OCI-LY1 (cell line): ENCODE measurements at regions not wholly inside any gene's neighbourhood (a gene's known extent, or its start where the extent isn't known, plus 50 kb on each side); places are given as distances from the start of the nearest gene placed in this dataset.

ENCODE experiments used
- H2AFZ ChIP-seq: fragments of 200-600 bp; sonication (generic), shearing (Covaris generic); 2 replicates; pipeline ENCODE4 v1.6.0; 2014; ENCODE audit warnings: antibody characterized with exemption, mild to moderate bottlenecking, low read length
- H3F3A ChIP-seq: fragments of 200-600 bp; sonication (generic), shearing (Covaris generic); 2 replicates; pipeline ENCODE4 v1.6.0; 2014; ENCODE audit warnings: mild to moderate bottlenecking, antibody characterized with exemption, low read length, moderate library complexity; ENCODE audit not compliant: insufficient read depth
- H3K27ac ChIP-seq: fragments of 200-600 bp; sonication (generic); 2 replicates; pipeline ENCODE4 v1.5.1; 2014; ENCODE audit warnings: low read length, mixed run types, mild to moderate bottlenecking, low read depth; ENCODE audit not compliant: poor library complexity, severe bottlenecking
- H3K27me3 ChIP-seq: fragments of 200-600 bp; sonication (generic); 2 replicates; pipeline ENCODE4 v1.6.0; 2014; ENCODE audit warnings: antibody characterized with exemption, mild to moderate bottlenecking, low read length, moderate library complexity; ENCODE audit not compliant: insufficient read depth
- H3K36me3 ChIP-seq: fragments of 200-600 bp; sonication (generic); 2 replicates; pipeline ENCODE4 v1.6.1; 2014; ENCODE audit warnings: mild to moderate bottlenecking, antibody characterized with exemption, low read length, moderate library complexity, mixed read lengths; ENCODE audit not compliant: insufficient read depth
- H3K4me1 ChIP-seq: fragments of 200-600 bp; sonication (generic); 2 replicates; pipeline ENCODE4 v1.5.1; 2014; ENCODE audit warnings: mild to moderate bottlenecking, low read length, moderate library complexity; ENCODE audit not compliant: insufficient read depth, severe bottlenecking
- H3K4me2 ChIP-seq: fragments of 200-600 bp; sonication (generic), shearing (Covaris generic); 2 replicates; pipeline ENCODE4 v1.6.1; 2014; ENCODE audit warnings: low read length
- H3K4me3 ChIP-seq: fragments of 200-600 bp; sonication (generic); 2 replicates; pipeline ENCODE4 v1.5.1; 2014; ENCODE audit warnings: low read length, low read depth, mild to moderate bottlenecking, mixed read lengths; ENCODE audit not compliant: poor library complexity, severe bottlenecking
- H3K79me2 ChIP-seq: fragments of 200-600 bp; shearing (Covaris generic); 2 replicates; pipeline ENCODE4 v1.6.1; 2016; ENCODE audit warnings: mixed run types, low read length, mixed read lengths; ENCODE audit not compliant: insufficient read depth
- H3K9ac ChIP-seq: fragments of 200-600 bp; sonication (generic), shearing (Covaris generic); 2 replicates; pipeline ENCODE4 v1.6.1; 2014; ENCODE audit warnings: mild to moderate bottlenecking, low read length, mixed read lengths
- H3K9me2 ChIP-seq: fragments of 200-600 bp; sonication (generic), shearing (Covaris generic); 2 replicates; pipeline ENCODE4 v1.6.1; 2014; ENCODE audit warnings: low read depth, mild to moderate bottlenecking, low read length, mixed read lengths
- H3K9me3 ChIP-seq: fragments of 200-600 bp; shearing (Covaris generic); 2 replicates; pipeline ENCODE4 v1.6.1; 2014; ENCODE audit warnings: low read length, mixed read lengths
- H4K20me1 ChIP-seq: fragments of 200-600 bp; sonication (generic), shearing (Covaris generic); 2 replicates; pipeline ENCODE4 v1.6.0; 2016; ENCODE audit warnings: mild to moderate bottlenecking, low read length; ENCODE audit not compliant: insufficient read depth
- CTCF ChIP-seq: fragments of 200-600 bp; sonication (generic), shearing (Covaris generic); IDR thresholded peaks from 2 replicates; pipeline ENCODE4 v1.5.1; 2017; ENCODE audit warnings: mild to moderate bottlenecking, antibody characterized with exemption, low read length, moderate library complexity, mixed read lengths
- EZH2 ChIP-seq: fragments of 200-600 bp; sonication (generic), shearing (Covaris generic); IDR thresholded peaks from 2 replicates; pipeline ENCODE4 v1.8.0; 2017; ENCODE audit warnings: borderline replicate concordance, mixed run types, mild to moderate bottlenecking, antibody characterized with exemption, low read length, moderate library complexity, mixed read lengths

GRCh38 chr21:16514316-16514715 lies 784.5 kb downstream of the USP25 start:
- no peaks in the 10 kb centered on the region for H3K9me3 ChIP-seq
- no peaks in the 10 kb centered on the region for H3K27me3 ChIP-seq
- no peak overlapping the region for H3K4me3 ChIP-seq
- H3K36me3 ChIP-seq: no peaks in the 10 kb centered on the region
- no peak overlapping the region for H3K27ac ChIP-seq
- no peaks in the 10 kb centered on the region for H3F3A ChIP-seq
- TF ChIP-seq CTCF (no peak), EZH2 (no peak)
- H4K20me1 ChIP-seq: no peaks in the 10 kb centered on the region
- no peak overlapping the region for H2AFZ ChIP-seq
- no peaks in the 10 kb centered on the region for H3K9me2 ChIP-seq
- H3K9ac ChIP-seq: no peak overlapping the region
- H3K4me1 ChIP-seq: no peaks in the 10 kb centered on the region
- no peaks in the 10 kb centered on the region for H3K79me2 ChIP-seq
- H3K4me2 ChIP-seq: no peak overlapping the region

- Histone ChIP-seq H3K9me2 (no peaks in the 10 kb centered on the region), H3K4me2 (no peak overlapping the region), H4K20me1 (no peaks in the 10 kb centered on the region), H3K36me3 (no peaks in the 10 kb centered on the region), H3K4me3 (no peak overlapping the region), H2AFZ (no peak overlapping the region), H3K9ac (no peak overlapping the region), H3K4me1 (no peaks in the 10 kb centered on the region), H3K27me3 (no peaks in the 10 kb centered on the region), H3K9me3 (no peaks in the 10 kb centered on the region), H3K27ac (no peak overlapping the region), H3K79me2 (no peaks in the 10 kb centered on the region), H3F3A (no peaks in the 10 kb centered on the region)
- TF ChIP-seq EZH2: no peak
- TF ChIP-seq CTCF: no peak
Measured at GRCh38 chr21:16517383-16517782, 787.6 kb downstream of the USP25 start.

- Histone ChIP-seq H3K9me2 (no peaks in the 10 kb centered on the region), H3K4me3 (no peak overlapping the region), H3K79me2 (no peaks in the 10 kb centered on the region), H3K9me3 (no peaks in the 10 kb centered on the region), H3F3A (no peaks in the 10 kb centered on the region), H3K27ac (no peak overlapping the region), H3K4me2 (no peak overlapping the region), H4K20me1 (no peaks in the 10 kb centered on the region), H3K9ac (no peak overlapping the region), H2AFZ (no peak overlapping the region), H3K4me1 (no peaks in the 10 kb centered on the region), H3K27me3 (no peaks in the 10 kb centered on the region), H3K36me3 (no peaks in the 10 kb centered on the region)
- TF ChIP-seq CTCF: no peak
- no peak for TF ChIP-seq EZH2
Measured at GRCh38 chr21:16519036-16519435, 789.3 kb downstream of the USP25 start.
